Limb (tissue), 2 donors: ENCODE measurements at regions not wholly inside any gene's neighbourhood (a gene's known extent, or its start where the extent isn't known, plus 50 kb on each side); places are given as distances from the start of the nearest gene placed in this dataset.
"Not testable (repeated sequence)": the region's sequence is repeated elsewhere in the genome, so short reads cannot be mapped to it uniquely, and the experiment has no call there.

Experiments used
- DNase-seq, 2 donors: peaks; one replicate each; pipeline ENCODE4 v3.0.0-alpha.2; 2016; ENCODE audit errors: extremely low spot score in 2 of 2

GRCh38 chr11:70886676-70887541, 365.5 kb downstream of the SHANK2 start:
- DNase-seq = no peak

- DNase-seq = no peak
Measured at GRCh38 chr11:70887542-70887827, 364.9 kb downstream of the SHANK2 start.

- DNase-seq = no peak
Measured at GRCh38 chr11:70888061-70888460, 364.3 kb downstream of the SHANK2 start.

GRCh38 chr11:70889411-70889810, 363.0 kb downstream of the SHANK2 start:
- no peak for DNase-seq

- no peak for DNase-seq
Measured at GRCh38 chr11:70891844-70892380, 360.5 kb downstream of the SHANK2 start.

- no peak for DNase-seq
Measured at GRCh38 chr11:70892889-70893288, 359.5 kb downstream of the SHANK2 start.

GRCh38 chr11:70894566-70895365, 357.6 kb downstream of the SHANK2 start:
- no peak for DNase-seq

- no peak for DNase-seq
Measured at GRCh38 chr11:70895366-70895670, 357.1 kb downstream of the SHANK2 start.

- DNase-seq = no peak
Measured at GRCh38 chr11:70897429-70897828, 354.9 kb downstream of the SHANK2 start.

- DNase-seq = no peak
Measured at GRCh38 chr11:70899616-70900015, 352.8 kb downstream of the SHANK2 start.

GRCh38 chr11:70900540-70900939, 351.8 kb downstream of the SHANK2 start:
- DNase-seq = no peak

GRCh38 chr11:70901951-70902521, 350.3 kb downstream of the SHANK2 start:
- DNase-seq = no peak

- DNase-seq = not testable (repeated sequence)
Measured at GRCh38 chr11:70903229-70903628, 349.1 kb downstream of the SHANK2 start.

GRCh38 chr11:70906101-70906500, 346.3 kb downstream of the SHANK2 start:
- DNase-seq = no peak

GRCh38 chr11:70908223-70908622, 344.2 kb downstream of the SHANK2 start:
- DNase-seq = no peak

GRCh38 chr11:70910835-70911234, 341.5 kb downstream of the SHANK2 start:
- no peak for DNase-seq

- DNase-seq = no peak
Measured at GRCh38 chr11:70912226-70912840, 340.0 kb downstream of the SHANK2 start.

GRCh38 chr11:70913715-70914231, 338.6 kb downstream of the SHANK2 start:
- DNase-seq = peak; percentile 27 to 48

GRCh38 chr11:70914496-70914895, 337.9 kb downstream of the SHANK2 start:
- no peak for DNase-seq

GRCh38 chr11:70915158-70915985, 337.0 kb downstream of the SHANK2 start:
- peak in 1 of 2 donors; percentile 18 for DNase-seq

GRCh38 chr11:70916351-70916750, 336.0 kb downstream of the SHANK2 start:
- DNase-seq = no peak
